SJSA1 (cell line): ENCODE measurements at regions not wholly inside any gene's neighbourhood (a gene's known extent, or its start where the extent isn't known, plus 50 kb on each side); places are given as distances from the start of the nearest gene placed in this dataset.
A peak's percentile ranks its signal among the peaks of the same experiment; 100 is the strongest.

Experiments
- DNase-seq, 2 experiments: peaks; one replicate each; pipeline ENCODE4 v3.0.0-alpha.2; 2015 to 2020; ENCODE audit warnings: low spot score in 2 of 2, low read depth in 1 of 2
- H3K27ac ChIP-seq: fragments of 250-450 bp; sonication (Bioruptor Pico); 2 replicates; pipeline ENCODE4 v1.5.1; 2020; ENCODE audit warnings: mild to moderate bottlenecking, moderate library complexity
- H3K27me3 ChIP-seq: fragments of 250-450 bp; sonication (Bioruptor Pico); replicated peaks from 2 replicates; pipeline ENCODE4 v1.5.1; 2020; ENCODE audit warnings: mild to moderate bottlenecking, moderate library complexity
- H3K36me3 ChIP-seq: fragments of 250-450 bp; sonication (Bioruptor Pico); 2 replicates; pipeline ENCODE4 v1.5.1; 2020; ENCODE audit warnings: mild to moderate bottlenecking
- H3K4me1 ChIP-seq: fragments of 250-450 bp; sonication (Bioruptor Pico); replicated peaks from 2 replicates; pipeline ENCODE4 v1.6.1; 2021; ENCODE audit warnings: mild to moderate bottlenecking
- H3K4me3 ChIP-seq: fragments of 250-450 bp; sonication (Bioruptor Pico); 2 replicates; pipeline ENCODE4 v1.5.1; 2020; ENCODE audit warnings: mild to moderate bottlenecking
- H3K9me3 ChIP-seq: fragments of 250-450 bp; sonication (Bioruptor Pico); replicated peaks from 2 replicates; pipeline ENCODE4 v1.5.1; 2020; ENCODE audit warnings: mild to moderate bottlenecking

DNA sequence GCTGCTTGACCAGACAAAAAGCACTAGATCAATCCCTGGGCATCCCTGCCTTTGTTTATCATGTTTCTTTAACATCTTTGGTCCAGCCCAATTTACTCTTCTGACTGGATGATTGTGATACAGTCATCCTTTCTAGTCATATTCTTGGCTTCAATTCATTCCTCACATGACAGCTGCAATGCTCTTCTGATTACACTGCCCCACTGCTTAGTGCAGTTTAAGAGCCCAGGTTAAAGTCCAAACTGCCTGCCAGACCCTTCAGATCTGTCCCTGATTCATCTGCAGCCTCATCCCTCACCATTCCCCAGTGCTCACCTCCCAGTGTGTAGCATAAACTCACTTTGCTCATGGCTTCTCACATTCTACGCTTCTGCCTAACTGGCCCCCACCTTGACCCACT, 383.8 kb downstream of the TNS3 start:
- Histone ChIP-seq H3K27ac (no peak overlapping the region), H3K4me1 (no peaks in the 10 kb centered on the region), H3K36me3 (no peaks in the 10 kb centered on the region), H3K9me3 (no peaks in the 10 kb centered on the region), H3K27me3 (0 out of 2 replicates have a peak, but pooled peaks cover 3% of the 10 kb centered on the region), H3K4me3 (no peak overlapping the region)
- DNase-seq, result no peak

DNA sequence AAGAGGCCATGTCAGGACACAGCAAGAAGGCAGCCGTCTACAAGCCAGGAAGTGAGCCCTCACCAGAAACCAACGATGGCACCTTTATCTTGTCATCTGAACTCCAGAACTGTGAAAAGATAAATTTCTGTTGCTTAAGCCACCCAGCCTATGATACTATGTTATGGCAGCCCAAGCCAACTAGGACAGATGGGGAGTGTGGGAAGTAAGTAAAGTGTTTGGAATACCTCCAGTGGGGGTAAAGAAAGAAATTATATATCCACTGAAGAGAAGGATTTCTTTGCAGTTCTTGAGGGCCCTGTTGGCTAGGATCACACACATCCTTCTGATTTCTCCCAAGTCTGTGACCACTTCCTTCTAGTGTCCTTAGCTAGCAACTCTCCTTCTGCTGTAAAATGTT, 384.4 kb downstream of the TNS3 start:
- Histone ChIP-seq H3K27me3 (0 out of 2 replicates have a peak, but pooled peaks cover 3% of the 10 kb centered on the region), H3K9me3 (no peaks in the 10 kb centered on the region), H3K4me3 (no peak overlapping the region), H3K27ac (no peak overlapping the region), H3K36me3 (no peaks in the 10 kb centered on the region), H3K4me1 (no peaks in the 10 kb centered on the region)
- no peak for DNase-seq

DNA sequence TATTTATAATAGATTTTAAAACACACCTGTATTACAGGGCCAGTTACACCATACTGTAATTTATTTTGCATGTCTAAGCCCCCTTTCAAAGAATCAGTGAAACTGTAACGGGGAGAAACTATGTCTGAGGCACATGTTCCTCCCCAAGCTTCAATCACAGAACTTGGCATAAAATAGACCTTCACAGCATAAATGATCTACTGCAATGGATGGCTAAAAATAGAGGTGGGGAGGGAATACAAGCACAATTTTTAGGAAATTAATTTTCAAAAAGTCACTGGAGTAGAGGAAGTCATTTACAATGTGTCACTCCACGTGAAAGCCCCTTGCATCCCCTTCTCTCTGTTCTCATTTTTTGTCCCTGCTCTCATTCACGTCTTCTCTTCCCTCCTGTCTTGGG, 385.2 kb downstream of the TNS3 start:
- no peak for DNase-seq
- H3K27me3 ChIP-seq, result 0 out of 2 replicates have a peak, but pooled peaks cover 3% of the 10 kb centered on the region
- H3K36me3 ChIP-seq, result no peaks in the 10 kb centered on the region
- H3K4me3 ChIP-seq, result no peak overlapping the region
- H3K9me3 ChIP-seq, result no peaks in the 10 kb centered on the region
- H3K4me1 ChIP-seq, result no peaks in the 10 kb centered on the region
- H3K27ac ChIP-seq, result no peak overlapping the region

DNA sequence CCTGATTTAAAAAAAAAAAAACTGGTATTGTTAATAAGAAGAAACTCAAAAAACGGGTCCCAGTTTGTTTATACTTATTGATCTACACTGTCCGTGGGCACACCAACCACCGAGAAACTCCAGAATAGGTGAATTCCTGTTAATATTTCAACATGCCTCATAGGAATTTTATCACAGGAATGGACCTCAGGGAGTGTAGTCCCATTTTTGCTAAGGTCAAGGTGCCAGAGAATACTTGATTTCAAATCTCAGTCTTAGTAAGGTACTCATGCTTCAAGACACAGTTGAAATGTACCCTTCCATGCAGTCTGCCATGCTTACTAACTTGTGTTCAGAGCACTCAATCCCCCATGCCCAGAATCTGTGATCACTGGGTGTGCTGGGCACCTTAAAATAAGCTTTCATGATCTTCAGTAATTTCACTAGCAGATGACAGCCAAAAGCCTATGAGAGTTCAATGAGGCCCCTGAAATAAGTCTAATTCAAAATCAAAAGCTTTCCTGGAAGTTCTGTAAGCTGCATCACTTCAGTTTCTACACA, 385.7 kb downstream of the TNS3 start:
- Histone ChIP-seq H3K9me3 (no peaks in the 10 kb centered on the region), H3K27me3 (no peaks in the 10 kb centered on the region), H3K4me1 (no peaks in the 10 kb centered on the region), H3K4me3 (no peak overlapping the region), H3K36me3 (no peaks in the 10 kb centered on the region), H3K27ac (no peak overlapping the region)
- DNase-seq, result peak in 1 of 2 experiments; percentile 5

DNA sequence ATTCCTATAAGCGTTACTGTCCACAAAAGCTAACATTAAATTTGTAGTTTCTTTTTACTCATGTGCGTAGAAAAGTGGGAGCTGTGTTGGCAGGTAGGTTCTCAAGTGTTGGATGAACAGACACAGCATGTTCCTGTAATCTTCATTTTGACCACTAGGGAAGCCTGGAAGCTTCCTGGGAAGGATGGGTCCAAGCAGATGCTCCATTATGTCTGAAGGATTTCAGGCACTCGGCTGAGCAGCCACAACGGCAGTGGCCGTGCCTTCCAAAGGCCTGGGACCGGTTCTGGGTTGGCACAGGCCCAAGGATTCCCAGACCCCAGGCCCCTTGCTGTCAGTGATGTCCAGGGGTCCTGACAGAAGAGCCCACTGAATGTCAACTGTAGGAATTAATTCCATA, 386.3 kb downstream of the TNS3 start:
- H3K9me3 ChIP-seq, result no peaks in the 10 kb centered on the region
- H3K36me3 ChIP-seq, result no peaks in the 10 kb centered on the region
- no peak overlapping the region for H3K4me3 ChIP-seq
- no peaks in the 10 kb centered on the region for H3K4me1 ChIP-seq
- H3K27ac ChIP-seq, result no peak overlapping the region
- no peaks in the 10 kb centered on the region for H3K27me3 ChIP-seq
- DNase-seq, result peak in 1 of 2 experiments; percentile 30

DNA sequence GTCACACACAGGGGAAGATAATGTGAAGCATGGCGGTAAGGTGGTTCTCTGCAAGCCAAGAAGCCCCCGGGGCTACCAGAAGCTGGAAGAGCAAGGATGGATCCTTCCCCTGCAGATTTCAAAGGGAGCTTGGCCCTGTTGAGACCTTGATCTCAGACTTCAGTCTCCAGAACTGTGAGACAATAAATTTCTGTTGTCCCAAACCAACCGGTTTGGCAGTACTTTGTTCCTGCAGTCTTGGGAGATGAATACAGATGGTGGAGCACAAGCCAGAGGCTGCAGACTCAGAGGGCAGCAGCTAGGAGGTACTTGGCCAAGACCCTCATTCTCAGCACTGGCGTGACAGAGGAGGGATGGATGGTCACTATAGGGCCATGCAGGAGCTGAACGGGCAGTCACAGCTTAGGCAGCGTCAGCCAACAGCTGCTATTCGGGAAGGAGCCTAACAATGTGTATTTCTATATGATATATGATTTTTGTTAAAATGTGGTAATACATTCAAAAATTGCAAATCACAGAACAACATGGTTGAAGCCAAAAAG, 387.3 kb downstream of the TNS3 start:
- peak in 1 of 2 experiments; percentile 9 for DNase-seq
- Histone ChIP-seq H3K9me3 (no peaks in the 10 kb centered on the region), H3K36me3 (no peaks in the 10 kb centered on the region), H3K4me1 (no peaks in the 10 kb centered on the region), H3K27ac (no peak overlapping the region), H3K4me3 (no peak overlapping the region), H3K27me3 (no peaks in the 10 kb centered on the region)

DNA sequence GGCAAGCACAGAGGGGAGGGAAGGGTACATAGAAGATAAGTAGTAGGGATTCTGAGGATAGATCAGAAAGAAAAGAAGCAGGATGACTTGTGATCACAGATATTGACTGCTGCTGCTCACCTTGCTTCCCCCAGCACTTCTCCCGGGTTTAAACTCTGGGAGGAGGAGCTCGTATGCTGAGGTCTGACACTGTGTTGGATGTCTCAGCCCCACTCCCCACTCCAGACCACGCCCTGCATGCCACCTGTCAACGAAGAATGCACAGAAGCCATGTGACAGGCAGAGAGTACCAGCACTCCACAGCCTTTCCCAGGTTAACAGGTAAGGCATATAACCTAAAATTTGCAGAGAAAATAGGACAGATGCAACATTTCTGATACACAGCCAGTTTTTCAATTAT, 388.9 kb downstream of the TNS3 start:
- Histone ChIP-seq H3K27ac (no peak overlapping the region), H3K36me3 (no peaks in the 10 kb centered on the region), H3K4me3 (no peak overlapping the region), H3K27me3 (no peaks in the 10 kb centered on the region), H3K9me3 (no peaks in the 10 kb centered on the region), H3K4me1 (no peaks in the 10 kb centered on the region)
- DNase-seq, result peak in 1 of 2 experiments; percentile 10

DNA sequence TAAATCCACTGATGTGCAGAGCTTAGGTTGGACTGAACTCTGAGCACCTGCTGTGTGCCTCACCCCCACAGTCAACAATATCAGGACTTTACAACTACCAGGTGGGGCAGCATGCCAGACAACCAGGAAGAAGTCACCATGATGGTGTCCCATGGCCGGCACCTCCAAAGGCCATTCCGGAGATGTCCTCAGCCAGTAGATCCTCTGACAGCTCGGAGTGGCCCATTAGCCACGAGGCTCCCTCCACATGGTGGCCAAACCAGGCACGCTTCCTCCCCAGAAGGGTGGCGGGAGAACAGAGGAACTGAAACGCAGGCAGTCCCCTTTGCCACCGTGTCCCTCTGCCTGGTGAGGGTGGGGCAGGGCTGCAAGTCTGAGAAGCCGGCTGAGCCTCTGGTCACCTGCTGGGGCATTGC, 390.0 kb downstream of the TNS3 start:
- Histone ChIP-seq H3K36me3 (no peaks in the 10 kb centered on the region), H3K9me3 (no peaks in the 10 kb centered on the region), H3K4me3 (no peak overlapping the region), H3K27ac (no peak overlapping the region), H3K4me1 (no peaks in the 10 kb centered on the region), H3K27me3 (no peaks in the 10 kb centered on the region)
- peak in 1 of 2 experiments; percentile 26 for DNase-seq

DNA sequence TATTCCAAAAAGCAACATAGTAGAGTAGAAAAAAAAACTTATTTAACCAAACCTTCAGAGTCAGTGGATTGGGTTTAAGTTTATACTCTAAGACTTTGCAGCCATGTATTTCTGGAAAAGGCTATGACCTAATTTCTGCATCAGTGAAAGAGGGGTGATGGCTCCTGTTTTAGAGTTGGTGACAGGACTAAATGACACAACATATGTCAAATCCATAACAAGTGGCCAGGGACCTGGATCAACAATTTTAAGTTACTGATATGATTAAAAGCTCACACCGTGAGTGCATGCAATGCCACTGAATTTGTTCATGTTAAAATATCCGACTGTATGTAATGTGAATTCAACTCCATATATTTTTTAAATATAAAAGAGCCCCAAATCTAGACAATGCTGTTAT, 390.6 kb downstream of the TNS3 start:
- no peak for DNase-seq
- H3K4me1 ChIP-seq, result no peaks in the 10 kb centered on the region
- H3K27ac ChIP-seq, result no peak overlapping the region
- H3K4me3 ChIP-seq, result no peak overlapping the region
- H3K36me3 ChIP-seq, result no peaks in the 10 kb centered on the region
- H3K27me3 ChIP-seq, result no peaks in the 10 kb centered on the region
- no peaks in the 10 kb centered on the region for H3K9me3 ChIP-seq

DNA sequence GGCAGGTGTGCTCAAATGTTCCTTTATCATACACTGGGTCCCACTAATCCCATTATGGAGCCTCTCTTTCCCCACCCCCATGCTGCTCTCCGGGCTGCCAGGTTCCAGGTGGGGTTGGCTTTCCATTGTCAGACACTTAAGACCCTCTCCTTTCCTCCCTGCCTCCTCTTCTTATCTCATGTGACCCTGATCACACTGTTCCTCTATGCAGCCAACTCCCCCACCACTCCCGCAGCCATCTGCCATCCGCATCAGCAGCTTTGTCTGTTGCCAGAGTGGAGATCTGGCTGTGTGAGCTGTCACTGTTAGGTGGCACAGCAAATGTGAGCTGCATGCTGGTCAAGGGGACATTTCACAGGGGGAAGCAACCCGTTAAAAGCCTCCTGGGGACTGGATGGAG, 391.4 kb downstream of the TNS3 start:
- Histone ChIP-seq H3K4me3 (no peak overlapping the region), H3K9me3 (no peaks in the 10 kb centered on the region), H3K4me1 (no peaks in the 10 kb centered on the region), H3K27me3 (no peaks in the 10 kb centered on the region), H3K36me3 (no peaks in the 10 kb centered on the region), H3K27ac (no peak overlapping the region)
- peak in 1 of 2 experiments; percentile 27 for DNase-seq

DNA sequence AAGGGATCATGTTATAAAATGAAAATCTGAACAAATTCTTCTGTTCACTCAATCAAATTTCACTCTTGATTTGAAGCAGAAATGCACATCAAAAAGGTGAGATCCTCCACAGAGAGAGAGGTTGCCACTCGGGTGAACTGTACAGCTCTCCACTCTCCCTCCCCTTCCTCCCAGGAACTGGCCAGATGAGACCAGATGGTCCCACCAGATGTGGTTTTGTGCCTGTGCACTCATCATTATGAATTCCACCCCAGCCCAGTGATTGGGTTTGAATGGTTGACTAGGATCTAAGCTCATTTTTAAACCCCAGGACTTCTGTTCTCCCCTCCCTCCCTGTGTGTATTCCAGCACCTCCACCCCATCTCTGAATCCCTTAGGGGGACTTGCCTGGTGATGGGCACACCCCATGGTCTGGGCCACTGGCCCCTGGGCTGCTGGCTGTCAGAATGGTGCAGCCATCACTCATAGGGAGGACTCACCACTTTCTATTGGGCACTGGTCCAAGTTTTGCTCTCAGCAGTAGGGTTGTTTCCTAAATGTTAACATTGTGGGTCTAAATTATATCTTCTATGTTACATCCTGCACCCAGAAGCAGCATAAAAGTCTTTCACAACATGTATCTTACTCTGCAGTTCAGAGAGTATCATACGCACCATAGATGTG, 393.1 kb downstream of the TNS3 start:
- Histone ChIP-seq H3K27me3 (no peaks in the 10 kb centered on the region), H3K36me3 (no peaks in the 10 kb centered on the region), H3K4me1 (no peaks in the 10 kb centered on the region), H3K4me3 (no peak overlapping the region), H3K9me3 (no peaks in the 10 kb centered on the region), H3K27ac (no peak overlapping the region)
- no peak for DNase-seq

DNA sequence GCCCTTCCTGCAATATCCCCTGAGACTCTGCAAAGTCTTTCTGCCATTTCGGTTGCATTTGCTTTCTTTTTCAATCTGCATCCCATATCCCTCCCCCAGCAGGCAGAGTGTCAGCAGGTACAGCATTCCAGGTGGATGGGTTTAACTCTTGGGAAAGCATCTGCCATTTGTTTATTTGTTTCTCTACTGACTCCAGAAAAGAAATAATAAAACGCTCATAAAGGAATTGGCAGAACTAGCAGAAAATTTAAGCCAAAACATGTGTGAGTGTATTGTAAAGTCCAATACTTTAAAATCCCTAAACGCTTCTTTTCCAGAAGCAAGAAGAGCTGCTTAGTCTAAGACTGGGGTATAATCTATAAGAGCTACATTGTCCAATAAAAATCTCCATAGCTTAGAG, 393.8 kb downstream of the TNS3 start:
- no peak overlapping the region for H3K4me3 ChIP-seq

DNA sequence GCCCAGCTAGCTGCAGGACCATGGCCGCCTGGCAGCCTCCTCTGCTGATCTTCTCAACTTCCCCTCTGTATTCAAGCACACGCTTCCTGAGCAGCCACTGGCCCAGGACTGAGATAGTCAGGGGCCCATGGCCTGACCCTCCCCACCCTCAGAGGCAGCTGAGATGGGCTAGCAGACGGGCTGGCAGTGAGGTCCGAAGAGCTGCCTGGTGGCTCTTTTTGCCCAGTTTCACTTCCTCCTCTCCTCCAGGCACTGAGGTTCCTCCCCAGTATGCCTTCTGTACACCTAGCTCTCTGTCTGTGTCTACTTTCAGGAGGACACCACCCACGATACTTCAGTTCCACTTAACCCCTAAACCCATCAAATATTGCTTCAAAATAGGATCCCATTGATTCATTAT, 395.6 kb downstream of the TNS3 start:
- H3K4me3 ChIP-seq, result no peak overlapping the region
- no peaks in the 10 kb centered on the region for H3K27me3 ChIP-seq

More for the DNA sequence above, 393.8 kb downstream of the TNS3 start:
- no peak for DNase-seq
- H3K36me3 ChIP-seq, result no peaks in the 10 kb centered on the region
- no peaks in the 10 kb centered on the region for H3K27me3 ChIP-seq
- H3K27ac ChIP-seq, result no peak overlapping the region
- H3K9me3 ChIP-seq, result no peaks in the 10 kb centered on the region
- no peaks in the 10 kb centered on the region for H3K4me1 ChIP-seq

DNA sequence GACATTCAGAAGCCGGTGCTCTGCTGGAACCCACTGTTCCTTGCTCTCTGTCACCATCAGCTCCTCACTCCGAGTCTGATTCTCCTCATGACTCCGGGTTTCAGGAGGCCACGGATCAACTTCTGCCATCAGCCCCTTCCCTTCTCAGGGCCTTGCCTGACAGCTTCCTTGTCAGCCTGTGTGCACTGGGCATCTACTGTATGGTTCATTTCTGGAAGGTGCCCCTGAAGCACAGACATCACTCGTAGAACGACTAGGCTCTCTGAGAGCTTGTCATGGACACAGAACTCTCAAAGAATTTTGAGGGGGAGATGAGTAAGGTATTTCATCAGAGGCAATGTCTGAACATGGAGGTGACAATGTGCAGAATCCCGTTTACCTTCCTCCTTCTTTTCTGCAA, 396.1 kb downstream of the TNS3 start:
- H3K27ac ChIP-seq, result no peak overlapping the region
- no peak for DNase-seq
- no peaks in the 10 kb centered on the region for H3K27me3 ChIP-seq
- H3K4me3 ChIP-seq, result no peak overlapping the region
- no peaks in the 10 kb centered on the region for H3K36me3 ChIP-seq
- H3K9me3 ChIP-seq, result no peaks in the 10 kb centered on the region
- H3K4me1 ChIP-seq, result no peaks in the 10 kb centered on the region

More for the DNA sequence above, 395.6 kb downstream of the TNS3 start:
- no peak for DNase-seq
- Histone ChIP-seq H3K36me3 (no peaks in the 10 kb centered on the region), H3K4me1 (no peaks in the 10 kb centered on the region), H3K9me3 (no peaks in the 10 kb centered on the region), H3K27ac (no peak overlapping the region)
